PC-9 (cell line): ENCODE measurements at regions not wholly inside any gene's neighbourhood (a gene's known extent, or its start where the extent isn't known, plus 50 kb on each side); places are given as distances from the start of the nearest gene placed in this dataset.

ENCODE experiments used
- BruUV-seq: library from RNA; stranded (reverse); fragments of 400-500 nt; replicated peaks from 2 replicates; lab custom pipeline; 2021; lab: Mats Ljungman, UMichigan
- CTCF ChIA-PET: fragments of 300-600 bp; sonication (Branson Sonifier 250); formaldehyde crosslinking; loops from one replicate; lab custom pipeline; 2022; ENCODE audit warnings: antibody characterized with exemption; lab: Charles Lee
- POLR2A ChIA-PET: fragments of 300-600 bp; sonication (Branson Sonifier 250); formaldehyde crosslinking; loops from one replicate; lab custom pipeline; 2022; ENCODE audit warnings: antibody characterized with exemption; ENCODE audit not compliant: unreplicated experiment; lab: Charles Lee
- DNase-seq, 2 experiments: peaks; one replicate each; pipeline versions ENCODE4 v3.0.0 to v3.0.0-alpha.2; 2015 to 2022; ENCODE audit warnings: mixed read lengths in 1 of 2
- H2AFZ ChIP-seq: fragments of 200-600 bp; sonication (generic); 2 replicates; pipeline ENCODE4 v1.8.1; 2017; ENCODE audit warnings: antibody characterized with exemption
- H3F3A ChIP-seq: fragments of 200-600 bp; sonication (generic); 2 replicates; pipeline ENCODE4 v1.8.1; 2017; ENCODE audit warnings: antibody characterized with exemption, mild to moderate bottlenecking, low read depth; ENCODE audit not compliant: insufficient read depth
- H3K27ac ChIP-seq: fragments of 200-600 bp; sonication (generic); 2 replicates; pipeline ENCODE4 v1.6.1; 2016; ENCODE audit warnings: mixed run types
- H3K27me3 ChIP-seq: fragments of 200-600 bp; sonication (generic); 2 replicates; pipeline ENCODE4 v1.6.1; 2016; ENCODE audit warnings: low read depth, mixed run types; ENCODE audit not compliant: insufficient read depth
- H3K36me3 ChIP-seq: fragments of 200-600 bp; sonication (generic); 2 replicates; pipeline ENCODE4 v1.6.1; 2016; ENCODE audit warnings: low read depth, mixed run types
- H3K4me1 ChIP-seq: fragments of 200-600 bp; sonication (generic); replicated peaks from 2 replicates; pipeline ENCODE4 v1.6.1; 2016; ENCODE audit warnings: mixed run types; ENCODE audit not compliant: insufficient read depth
- H3K4me2 ChIP-seq: fragments of 200-600 bp; sonication (generic); 2 replicates; pipeline ENCODE4 v1.6.1; 2017; ENCODE audit warnings: mixed run types
- H3K4me3 ChIP-seq: fragments of 200-600 bp; sonication (generic); 2 replicates; pipeline ENCODE4 v1.6.1; 2016; ENCODE audit warnings: mixed run types
- H3K79me2 ChIP-seq: fragments of 200-600 bp; sonication (generic); 2 replicates; pipeline ENCODE4 v1.6.1; 2017; ENCODE audit warnings: low read depth, mixed run types
- H3K9me2 ChIP-seq: fragments of 200-600 bp; sonication (generic); 2 replicates; pipeline ENCODE4 v1.8.1; 2017; ENCODE audit warnings: mild to moderate bottlenecking; ENCODE audit not compliant: insufficient read depth
- H3K9me3 ChIP-seq: fragments of 200-600 bp; sonication (generic); 2 replicates; pipeline ENCODE4 v1.8.1; 2016; ENCODE audit warnings: low read depth; ENCODE audit not compliant: insufficient read depth
- H4K20me1 ChIP-seq: fragments of 200-600 bp; sonication (generic); 2 replicates; pipeline ENCODE4 v1.8.1; 2017; ENCODE audit not compliant: insufficient read depth
- EZH2 ChIP-seq: fragments of 200-600 bp; sonication (generic); IDR thresholded peaks from 2 replicates; pipeline ENCODE4 v1.8.0; 2017; ENCODE audit warnings: antibody characterized with exemption, low read depth
- intact Hi-C: fragments of 100-400 bp; cut with micrococcal nuclease; formaldehyde crosslinking; loops from one replicate; pipeline ENCODE4 v1.10.0; 2022; ENCODE audit not compliant: unreplicated experiment
- TF ChIP-seq, protein P1 (sequence below): fragments of 200-600 bp; sonication (generic); conservative IDR thresholded peaks from 2 replicates; pipeline ENCODE4 v1.6.1; 2017; ENCODE audit warnings: mixed run types, antibody characterized with exemption, mild to moderate bottlenecking, moderate library complexity

DNA sequence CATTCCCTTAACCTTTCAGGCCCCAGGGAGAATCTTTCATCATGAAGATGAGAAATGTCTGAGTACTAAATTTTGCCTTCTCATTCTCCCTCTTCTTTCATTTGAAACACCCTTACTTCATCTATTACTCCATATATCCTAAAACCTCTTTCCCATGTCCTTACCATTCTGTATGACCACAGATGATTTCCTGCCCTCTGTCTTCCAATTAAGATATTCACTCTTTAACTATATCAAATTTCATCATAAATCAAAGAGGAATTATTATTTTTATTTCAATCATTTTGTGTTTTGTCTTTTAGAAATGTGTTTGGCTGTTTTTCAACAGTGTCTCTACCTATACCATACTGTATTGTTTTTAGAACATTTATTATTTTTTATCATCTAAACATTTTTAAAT is 964.9 kb upstream of the KLHL29 start:
- H3K9me2 ChIP-seq: no peaks in the 10 kb centered on the region
- no peaks in the 10 kb centered on the region for H3K4me1 ChIP-seq
- H2AFZ ChIP-seq: no peak overlapping the region
- H3K27ac ChIP-seq: no peak overlapping the region
- no peaks in the 10 kb centered on the region for H4K20me1 ChIP-seq
- H3K9me3 ChIP-seq: no peaks in the 10 kb centered on the region
- H3K4me3 ChIP-seq: no peak overlapping the region
- TF ChIP-seq, protein P1, sequence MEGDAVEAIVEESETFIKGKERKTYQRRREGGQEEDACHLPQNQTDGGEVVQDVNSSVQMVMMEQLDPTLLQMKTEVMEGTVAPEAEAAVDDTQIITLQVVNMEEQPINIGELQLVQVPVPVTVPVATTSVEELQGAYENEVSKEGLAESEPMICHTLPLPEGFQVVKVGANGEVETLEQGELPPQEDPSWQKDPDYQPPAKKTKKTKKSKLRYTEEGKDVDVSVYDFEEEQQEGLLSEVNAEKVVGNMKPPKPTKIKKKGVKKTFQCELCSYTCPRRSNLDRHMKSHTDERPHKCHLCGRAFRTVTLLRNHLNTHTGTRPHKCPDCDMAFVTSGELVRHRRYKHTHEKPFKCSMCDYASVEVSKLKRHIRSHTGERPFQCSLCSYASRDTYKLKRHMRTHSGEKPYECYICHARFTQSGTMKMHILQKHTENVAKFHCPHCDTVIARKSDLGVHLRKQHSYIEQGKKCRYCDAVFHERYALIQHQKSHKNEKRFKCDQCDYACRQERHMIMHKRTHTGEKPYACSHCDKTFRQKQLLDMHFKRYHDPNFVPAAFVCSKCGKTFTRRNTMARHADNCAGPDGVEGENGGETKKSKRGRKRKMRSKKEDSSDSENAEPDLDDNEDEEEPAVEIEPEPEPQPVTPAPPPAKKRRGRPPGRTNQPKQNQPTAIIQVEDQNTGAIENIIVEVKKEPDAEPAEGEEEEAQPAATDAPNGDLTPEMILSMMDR: no peak
- TF ChIP-seq EZH2: no peak
- H3K79me2 ChIP-seq: no peaks in the 10 kb centered on the region
- intact Hi-C loops: no loop called here
- H3K36me3 ChIP-seq: no peaks in the 10 kb centered on the region
- ChIA-PET CTCF (no interaction called here), POLR2A (no interaction called here)
- no peaks in the 10 kb centered on the region for H3K27me3 ChIP-seq
- DNase-seq: no peak
- H3F3A ChIP-seq: no peaks in the 10 kb centered on the region
- no peak overlapping the region for H3K4me2 ChIP-seq
- no TSS peak for BruUV-seq

DNA sequence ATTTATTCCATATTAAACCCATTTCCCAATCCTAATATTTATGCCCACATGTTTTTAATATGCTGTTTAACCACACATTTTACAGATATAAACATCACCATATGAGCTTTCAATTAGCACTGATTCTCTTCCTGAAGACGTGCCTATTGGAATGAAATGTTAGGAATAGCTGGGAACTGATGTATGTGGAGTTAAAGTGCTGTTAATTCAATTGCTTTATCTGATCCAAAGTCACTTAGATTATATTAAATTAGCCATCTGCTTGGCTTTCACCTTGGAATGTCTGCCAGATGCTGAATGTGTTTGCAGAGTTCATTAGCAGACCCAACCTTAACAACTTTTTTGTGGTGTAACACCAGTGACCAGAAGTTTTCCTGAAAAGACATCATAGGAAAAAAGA is 942.9 kb upstream of the KLHL29 start:
- no peak for TF ChIP-seq EZH2
- TF ChIP-seq, protein P1: no peak
- Histone ChIP-seq H3K36me3 (no peaks in the 10 kb centered on the region), H2AFZ (no peak overlapping the region), H3K9me2 (no peaks in the 10 kb centered on the region), H3K79me2 (no peaks in the 10 kb centered on the region), H3K27ac (no peak overlapping the region), H3K4me3 (no peak overlapping the region), H3K9me3 (no peaks in the 10 kb centered on the region), H3K27me3 (no peaks in the 10 kb centered on the region), H3F3A (no peaks in the 10 kb centered on the region), H3K4me1 (no peaks in the 10 kb centered on the region), H4K20me1 (no peaks in the 10 kb centered on the region), H3K4me2 (no peak overlapping the region)
- intact Hi-C loops: no loop called here
- BruUV-seq: no TSS peak
- ChIA-PET POLR2A (no interaction called here), CTCF (no interaction called here)
- no peak for DNase-seq

DNA sequence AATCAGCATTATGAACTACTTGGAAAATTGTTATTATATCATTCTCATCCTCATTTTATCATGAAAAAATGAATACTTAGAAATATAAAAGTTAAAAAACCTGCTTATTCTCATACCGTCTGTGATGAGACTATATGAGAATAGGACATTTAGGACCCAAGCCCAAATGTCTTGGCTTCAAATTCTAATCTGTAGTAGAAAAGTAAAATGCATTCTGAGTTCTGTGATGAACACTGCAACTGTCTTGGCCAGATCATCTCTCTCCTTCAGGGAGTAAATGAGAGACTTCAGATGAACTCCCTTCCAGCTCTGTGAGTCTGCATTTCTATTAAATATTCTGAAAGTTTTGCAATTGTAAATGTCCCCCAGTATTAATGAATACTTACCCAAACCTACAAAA is 940.7 kb upstream of the KLHL29 start:
- ChIA-PET CTCF (no interaction called here), POLR2A (no interaction called here)
- Histone ChIP-seq H3K36me3 (no peaks in the 10 kb centered on the region), H3K9me3 (no peaks in the 10 kb centered on the region), H3K9me2 (no peaks in the 10 kb centered on the region), H3F3A (no peaks in the 10 kb centered on the region), H4K20me1 (no peaks in the 10 kb centered on the region), H3K27ac (no peak overlapping the region), H3K79me2 (no peaks in the 10 kb centered on the region), H3K4me1 (no peaks in the 10 kb centered on the region), H3K27me3 (no peaks in the 10 kb centered on the region), H3K4me3 (no peak overlapping the region), H2AFZ (no peak overlapping the region), H3K4me2 (no peak overlapping the region)
- TF ChIP-seq, protein P1: no peak
- no peak for TF ChIP-seq EZH2
- intact Hi-C loops: no loop called here
- no peak for DNase-seq
- no TSS peak for BruUV-seq
